DMS 273 (cell line): ENCODE measurements at regions not wholly inside any gene's neighbourhood (a gene's known extent, or its start where the extent isn't known, plus 50 kb on each side); places are given as distances from the start of the nearest gene placed in this dataset.
A peak's percentile ranks its signal among the peaks of the same experiment; 100 is the strongest.

Source experiments
- DNase-seq: peaks from one replicate; lab custom pipeline; 2025; ENCODE audit not compliant: unreplicated experiment; lab: John Stamatoyannopoulos, UW

DNA sequence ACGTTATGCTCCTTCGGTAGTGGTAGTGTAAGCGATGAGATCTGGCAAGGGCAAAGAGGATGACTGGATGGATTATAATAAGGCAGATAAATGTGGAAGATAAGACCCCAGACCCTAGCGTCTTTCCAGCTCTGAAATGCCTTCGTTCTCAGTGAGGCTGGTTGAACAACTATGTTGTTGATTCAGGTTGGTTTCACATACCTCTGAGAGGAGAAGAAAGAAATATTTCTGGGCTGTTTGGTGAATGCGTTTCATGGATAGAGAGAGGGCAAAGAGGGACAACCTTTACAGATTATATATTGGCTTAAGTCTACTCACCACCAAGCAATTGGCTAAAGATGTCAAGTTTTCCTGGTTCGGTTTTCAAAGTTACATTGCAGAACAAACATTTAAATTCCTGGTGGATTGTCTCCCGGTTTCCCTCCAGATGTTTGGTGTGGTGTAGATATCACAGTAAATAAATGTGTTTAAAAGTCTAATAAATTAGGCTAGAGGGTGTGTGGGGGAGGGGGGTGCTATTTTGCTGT, 190.1 kb upstream of the GLI2 start:
- DNase-seq, result no peak

DNA sequence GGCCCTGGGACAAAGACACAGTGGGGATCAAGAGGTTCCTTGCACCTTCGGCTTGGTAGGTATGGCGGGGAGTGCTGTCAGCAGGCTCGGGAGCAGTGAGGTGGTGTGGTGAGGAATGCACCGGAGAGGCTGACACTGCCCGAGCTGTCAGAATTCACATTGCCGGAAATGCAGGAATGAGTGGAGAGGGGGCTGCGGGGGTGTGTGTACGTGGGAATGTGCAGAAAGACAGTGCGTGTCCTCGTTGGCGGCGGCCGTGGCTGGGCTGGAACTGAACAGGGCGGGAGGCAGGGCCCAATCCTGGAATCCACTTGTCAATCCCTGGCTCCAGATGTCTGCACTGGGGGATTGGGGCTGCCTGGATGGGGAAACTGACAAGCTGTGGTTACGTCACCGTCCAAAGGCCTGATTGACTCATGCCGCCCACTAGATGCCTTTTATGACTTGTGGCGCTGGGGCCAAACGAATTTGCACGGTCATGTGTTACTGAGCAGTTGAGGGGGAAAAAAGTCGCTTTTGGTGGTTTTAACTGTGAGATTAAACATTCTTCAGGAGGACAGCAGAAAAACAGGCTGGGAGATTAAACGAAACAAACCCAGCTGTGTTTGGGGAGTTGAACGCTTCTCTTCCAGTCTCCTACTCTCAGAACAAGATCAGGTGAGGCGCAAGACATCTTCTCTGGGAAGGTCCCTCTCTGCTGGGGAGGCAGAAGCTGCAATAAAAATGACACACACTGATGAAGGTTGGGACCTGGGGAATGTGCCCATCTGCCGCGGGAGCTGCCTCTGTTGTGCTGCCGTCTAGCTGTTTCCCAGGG, 189.4 kb upstream of the GLI2 start:
- peak; percentile 6 for DNase-seq

DNA sequence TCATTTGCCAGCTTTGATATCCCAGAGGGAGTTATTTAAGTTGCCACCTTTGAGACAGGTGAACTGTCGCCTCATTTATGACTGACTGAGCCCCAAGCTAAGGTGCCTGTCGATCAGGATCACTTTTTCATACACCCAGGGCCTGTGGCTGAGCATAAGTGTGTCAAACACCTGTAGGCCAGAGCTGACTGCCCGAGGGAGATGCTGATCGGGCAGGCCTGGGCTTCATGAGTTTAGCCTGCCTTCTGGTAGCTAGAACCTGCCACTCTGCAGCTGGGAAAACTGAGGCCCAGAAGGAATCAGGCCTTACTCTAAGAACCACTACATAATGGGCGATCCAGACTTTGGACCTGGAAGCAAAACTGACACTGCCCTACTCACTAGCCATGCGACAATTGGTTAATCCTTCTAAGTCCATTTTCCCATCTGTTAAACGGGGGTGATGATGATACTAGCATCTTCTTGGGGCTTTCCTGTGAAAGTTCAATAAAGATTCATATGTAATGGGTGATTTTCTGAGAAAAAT, 188.7 kb upstream of the GLI2 start:
- no peak for DNase-seq

DNA sequence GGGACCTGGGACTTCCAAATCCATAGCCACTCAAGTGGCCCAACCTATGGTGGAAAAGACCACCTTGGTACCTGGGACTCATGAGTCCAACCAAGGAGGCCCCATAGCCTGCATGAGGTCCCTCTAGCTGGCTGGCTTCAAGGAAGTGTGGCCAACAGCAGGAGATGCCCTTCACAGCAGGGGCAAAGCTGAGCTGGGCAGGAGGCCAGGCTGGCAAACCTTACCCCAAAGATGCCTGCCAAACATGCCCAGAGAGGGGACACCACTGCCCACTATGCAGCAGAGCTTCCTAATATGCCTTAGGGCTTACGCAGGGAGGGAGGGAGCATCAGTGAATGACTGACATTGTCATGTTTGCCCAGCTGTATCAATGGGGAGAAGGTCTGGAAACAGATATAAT, 188.0 kb upstream of the GLI2 start:
- DNase-seq, result no peak

DNA sequence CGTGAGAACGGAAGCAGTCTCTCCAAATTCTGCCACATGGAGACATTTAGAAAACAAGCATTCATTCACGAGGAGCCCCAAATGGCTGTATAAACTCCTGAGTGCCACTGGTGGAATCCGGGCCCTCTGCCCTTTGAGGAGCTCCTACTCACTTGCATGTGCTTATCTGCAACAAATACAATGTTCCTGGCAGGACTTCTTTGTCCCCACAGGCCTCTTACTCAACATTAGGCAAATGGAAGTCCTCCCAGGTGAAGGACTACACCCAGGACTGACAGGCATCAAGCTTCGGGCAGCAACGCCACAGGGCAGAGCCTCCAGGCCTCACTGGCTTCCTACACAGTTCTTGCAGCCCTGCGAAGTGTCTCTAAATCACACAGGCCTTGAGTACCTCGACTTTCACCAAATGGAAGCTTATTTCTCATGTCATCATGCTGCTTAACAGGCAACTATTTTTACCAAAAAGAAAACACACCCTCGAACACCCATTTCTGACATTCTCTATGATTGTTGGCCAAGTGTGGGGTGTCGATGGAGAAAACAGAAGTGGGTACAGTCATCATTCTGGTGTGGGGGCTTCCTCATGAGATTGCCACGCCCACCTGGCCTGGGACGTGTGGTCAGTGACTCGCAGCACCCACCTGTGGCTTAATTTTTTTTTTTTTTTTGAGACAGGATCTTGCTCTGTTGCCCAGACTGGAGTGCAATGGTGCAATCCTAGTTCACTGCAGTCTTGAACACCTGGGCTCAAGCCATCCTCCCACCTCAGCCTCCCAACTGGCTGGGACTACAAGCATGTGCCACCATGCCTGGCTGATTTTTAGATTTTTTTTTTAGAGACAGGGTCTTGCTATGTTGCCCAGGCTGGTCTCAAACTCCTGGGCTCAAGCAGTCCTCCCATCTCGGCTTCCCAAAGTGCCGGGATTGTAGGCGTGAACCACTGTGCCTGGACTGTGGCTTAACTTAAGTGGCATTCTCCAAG, 186.8 kb upstream of the GLI2 start:
- DNase-seq, result no peak

DNA sequence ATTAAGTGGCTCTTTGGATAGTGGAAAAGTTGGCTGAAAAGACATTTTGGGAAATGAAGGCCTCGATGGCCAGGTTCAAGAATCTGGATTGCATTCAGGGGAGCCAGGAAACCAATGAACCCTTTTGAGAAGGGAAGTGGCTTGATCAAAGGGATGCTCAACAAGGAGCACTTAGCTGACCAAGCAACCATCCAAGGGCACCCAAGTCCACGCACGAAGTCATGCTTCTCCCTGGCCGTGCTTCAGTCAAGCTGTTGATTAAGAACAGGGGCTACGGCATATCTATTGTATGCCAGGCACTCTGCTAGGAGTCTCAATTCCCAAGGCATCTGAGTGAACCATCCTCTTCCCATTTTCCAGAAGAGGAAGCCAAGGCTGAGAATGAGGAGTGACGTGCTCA, 185.8 kb upstream of the GLI2 start:
- no peak for DNase-seq

DNA sequence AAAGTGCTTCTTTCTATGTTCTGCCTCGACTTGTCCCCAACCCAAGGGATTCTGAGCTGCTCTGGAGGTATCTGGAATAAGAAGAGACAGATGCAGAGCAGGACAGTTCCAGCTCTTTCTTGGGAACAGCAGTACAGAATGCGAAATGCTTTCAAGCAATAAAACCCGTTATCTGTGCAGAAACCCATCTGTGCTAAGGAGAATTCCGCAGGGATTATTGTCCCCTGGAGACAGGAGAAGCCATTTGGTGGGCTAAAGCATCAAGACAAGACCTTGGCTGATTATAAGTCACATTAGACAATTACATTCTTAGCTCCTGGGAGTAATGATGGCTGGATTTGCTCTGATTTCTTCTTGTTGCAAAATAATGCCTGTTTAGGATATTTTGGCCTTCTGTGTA, 185.4 kb upstream of the GLI2 start:
- DNase-seq, result peak; percentile 8

DNA sequence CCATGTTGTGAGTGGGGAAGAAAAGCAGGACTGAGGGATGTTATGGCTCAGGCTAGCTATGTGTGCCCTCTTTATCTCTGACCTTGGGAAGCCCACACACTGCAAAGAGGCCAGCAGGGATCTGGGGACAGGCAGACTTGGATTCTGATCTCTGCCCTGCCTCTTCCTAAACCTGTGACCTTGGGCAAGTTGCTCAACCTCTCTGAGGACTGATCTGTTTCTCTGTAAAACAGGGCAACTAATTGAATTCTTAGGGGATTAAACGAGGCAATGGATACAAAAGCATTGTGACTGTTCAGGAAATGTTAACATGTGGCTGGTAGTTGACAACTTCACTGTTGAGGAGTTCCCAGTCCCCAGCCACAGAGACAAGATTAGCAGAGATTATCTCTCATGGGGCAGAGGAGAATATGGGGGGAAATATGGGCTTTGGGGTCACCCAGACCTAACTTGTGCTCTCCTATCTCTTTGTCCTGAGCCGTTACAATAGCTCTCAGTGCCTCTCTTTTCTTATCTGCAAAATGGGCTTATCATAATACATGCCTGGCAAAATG, 184.7 kb upstream of the GLI2 start:
- DNase-seq, result no peak

DNA sequence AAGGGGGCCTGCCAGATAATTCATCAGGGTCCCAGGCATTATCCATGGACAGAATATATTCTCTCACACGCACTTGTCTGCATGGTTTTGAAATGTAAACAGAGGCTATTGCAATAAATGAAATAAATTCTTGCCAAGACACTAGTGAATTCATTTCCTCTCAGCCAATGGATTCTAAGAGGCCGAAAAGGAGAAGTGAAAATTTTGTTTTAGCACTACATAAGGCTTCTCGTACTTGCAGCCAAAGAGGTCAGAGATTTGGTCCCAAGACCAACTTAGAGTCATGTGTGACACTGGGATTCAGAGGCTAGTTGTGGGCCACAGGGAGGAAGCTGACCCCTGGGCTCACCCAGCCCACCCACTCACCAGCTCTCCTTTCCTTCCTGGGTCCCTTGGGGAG, 184.1 kb upstream of the GLI2 start:
- no peak for DNase-seq

DNA sequence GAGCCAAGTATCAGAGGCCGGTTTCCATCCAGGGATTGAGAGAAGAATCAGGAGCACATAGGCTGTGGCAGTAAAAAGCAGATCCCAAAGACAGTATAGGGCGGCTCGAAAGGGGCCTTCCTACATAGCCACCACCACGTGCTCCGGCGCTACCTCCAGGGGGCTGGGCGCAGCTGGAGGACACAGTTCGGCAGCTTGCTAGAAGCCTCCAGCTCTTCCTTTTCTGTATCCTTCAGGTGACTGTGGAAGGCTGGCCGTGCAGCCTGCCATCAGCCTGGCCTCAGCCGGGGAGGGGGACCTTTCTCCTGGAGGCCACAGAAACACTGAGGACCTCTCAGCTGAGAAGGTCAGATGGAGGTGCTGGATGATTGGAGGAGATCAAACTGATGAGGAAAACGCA, 183.6 kb upstream of the GLI2 start:
- DNase-seq, result no peak

DNA sequence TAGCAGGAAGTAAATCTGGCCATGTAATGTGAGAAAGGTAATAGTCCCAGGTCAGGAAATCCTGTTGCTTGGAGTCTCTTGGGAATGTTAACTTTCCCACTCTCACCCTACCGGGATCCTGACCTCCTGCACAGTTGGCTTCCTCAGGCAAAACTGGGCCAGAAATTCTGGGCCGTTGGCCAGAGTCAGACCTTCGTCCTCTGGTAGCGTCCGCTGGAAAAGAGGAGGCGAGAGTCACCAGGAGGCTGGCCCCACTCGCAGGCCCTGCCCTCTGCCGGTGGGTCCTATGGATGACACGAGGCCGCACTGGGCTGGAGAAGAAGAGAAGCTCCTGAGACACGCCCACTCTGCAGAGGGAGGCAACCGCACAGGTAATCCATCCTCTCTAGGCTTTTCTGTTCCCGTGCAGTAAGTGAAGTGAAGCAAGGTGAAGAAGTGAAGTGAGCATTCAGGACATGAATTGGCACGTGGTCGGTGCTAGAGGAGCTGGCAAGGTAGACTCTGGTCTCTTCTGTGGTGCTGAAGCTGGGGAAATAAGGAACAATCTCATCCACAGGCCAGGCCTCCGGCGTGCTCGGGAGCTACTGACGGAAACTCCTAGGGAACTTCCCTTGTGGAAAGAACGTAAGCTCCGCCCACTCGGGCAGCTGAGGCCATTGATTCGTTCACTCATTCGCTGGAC, 182.7 kb upstream of the GLI2 start:
- DNase-seq, result peak; percentile 90

DNA sequence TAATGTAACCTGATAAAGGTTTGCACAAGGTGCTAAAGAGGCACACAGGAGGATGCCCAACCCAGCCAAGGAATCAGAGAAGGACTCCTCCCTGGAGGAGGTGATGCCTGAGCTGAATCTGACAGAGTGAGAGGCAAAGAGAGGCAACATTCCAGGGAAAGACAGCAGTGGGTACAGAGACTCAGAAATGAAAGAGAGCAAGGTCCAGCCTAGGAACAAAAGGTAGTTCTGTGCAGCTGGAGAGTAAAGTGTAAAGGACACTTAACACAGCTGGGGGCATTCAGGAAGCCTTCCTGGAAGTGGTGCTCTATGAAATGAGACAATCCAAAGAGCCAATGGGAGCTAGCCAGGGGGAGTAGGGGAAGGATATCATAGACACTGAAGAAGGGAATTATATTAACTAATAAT, 181.0 kb upstream of the GLI2 start:
- DNase-seq, result no peak

DNA sequence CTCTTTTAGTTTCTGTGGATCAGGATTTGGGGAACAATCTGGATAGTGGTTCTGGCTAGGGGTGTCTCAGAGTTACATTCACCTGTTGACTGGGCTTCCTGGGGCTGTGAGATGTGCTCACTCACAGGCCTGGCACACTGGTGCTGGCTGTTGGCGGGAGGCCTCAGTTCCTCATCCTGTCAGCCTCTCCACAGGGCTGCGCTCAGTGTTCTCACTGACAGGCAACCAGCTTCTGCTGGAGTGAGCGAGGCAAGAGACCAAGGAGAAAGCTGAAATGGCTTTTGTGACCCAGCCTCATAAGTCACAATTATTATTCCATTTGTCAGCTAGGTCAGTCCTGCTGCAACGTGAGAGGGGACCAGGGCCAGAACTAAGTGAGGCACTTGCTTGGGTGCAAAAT, 180.6 kb upstream of the GLI2 start:
- DNase-seq, result no peak

DNA sequence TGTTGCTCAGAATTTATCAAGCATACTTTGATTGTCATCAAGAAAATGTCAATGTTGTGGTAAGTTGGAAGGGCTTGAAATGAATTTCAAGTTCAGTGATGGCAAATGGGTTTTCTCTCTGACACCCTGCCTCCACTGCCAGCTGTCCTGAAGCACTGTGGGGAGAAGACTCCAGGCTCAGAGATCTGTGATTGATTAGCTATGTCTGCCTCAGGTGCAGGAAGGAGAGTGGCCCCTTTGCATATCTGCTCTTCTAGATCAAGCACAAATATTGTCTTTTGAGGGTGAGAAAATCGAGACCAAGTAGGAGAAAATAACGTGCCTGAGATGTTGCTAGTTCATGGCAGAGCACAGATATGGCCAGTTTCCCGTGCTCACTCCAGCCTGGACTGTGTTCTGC, 178.8 kb upstream of the GLI2 start:
- no peak for DNase-seq

DNA sequence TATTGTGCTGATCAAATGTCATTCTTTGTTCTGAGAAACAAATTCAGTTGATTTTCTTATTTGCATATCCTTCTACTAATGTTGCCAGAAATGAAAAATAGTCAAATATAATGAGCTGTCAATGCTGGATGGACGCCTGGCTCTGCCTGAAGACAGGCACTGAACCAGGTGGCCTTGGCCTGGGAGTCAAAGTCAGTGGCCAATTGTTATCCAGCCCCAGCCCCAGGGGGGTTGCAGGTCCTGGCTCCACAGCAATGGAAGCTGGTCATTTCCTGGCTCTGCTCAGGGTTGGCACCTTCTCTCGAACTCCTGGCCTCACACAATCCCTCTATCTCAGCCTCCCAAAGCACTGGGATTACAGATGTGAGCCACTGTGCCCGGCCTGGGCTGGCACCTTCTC, 176.8 kb upstream of the GLI2 start:
- DNase-seq, result no peak

DNA sequence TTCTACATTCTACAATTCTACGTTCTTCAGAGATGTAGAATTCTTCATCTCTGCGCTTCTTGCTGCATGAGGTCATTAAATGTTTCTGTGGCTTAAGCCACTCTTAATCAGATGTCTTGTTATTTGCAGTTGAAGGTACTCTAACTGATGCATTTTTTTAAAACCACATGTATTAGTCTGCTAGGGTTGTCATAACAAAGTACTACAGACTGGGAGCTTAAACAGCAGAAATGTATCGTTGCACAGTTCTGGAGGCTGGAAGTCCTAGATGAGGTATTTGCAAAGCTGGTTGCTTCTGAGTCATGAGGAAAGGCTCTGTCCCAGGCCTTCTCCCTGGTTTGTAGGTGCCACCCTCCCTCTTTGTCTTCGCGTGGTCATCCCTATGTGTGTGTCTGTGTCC, 176.3 kb upstream of the GLI2 start:
- DNase-seq, result no peak

DNA sequence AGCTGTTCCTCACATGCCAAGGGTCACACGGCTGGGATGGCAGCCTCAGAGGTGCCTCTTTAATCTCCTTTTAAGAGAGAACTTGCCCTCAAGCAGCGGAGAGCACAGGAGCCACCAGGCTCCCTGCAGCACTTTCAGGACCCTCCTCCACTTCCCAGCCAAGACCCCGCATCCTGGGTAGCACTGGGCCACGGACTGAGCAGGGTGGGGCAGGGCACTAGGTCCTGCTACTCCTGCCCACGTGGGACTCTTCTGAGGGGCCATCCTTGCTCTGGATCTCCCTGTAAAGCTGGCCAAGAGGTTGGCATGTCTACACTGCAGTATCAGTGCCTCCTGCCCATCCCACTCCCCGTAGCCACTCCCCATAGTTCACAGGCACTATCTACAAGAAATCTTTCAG, 175.3 kb upstream of the GLI2 start:
- no peak for DNase-seq

DNA sequence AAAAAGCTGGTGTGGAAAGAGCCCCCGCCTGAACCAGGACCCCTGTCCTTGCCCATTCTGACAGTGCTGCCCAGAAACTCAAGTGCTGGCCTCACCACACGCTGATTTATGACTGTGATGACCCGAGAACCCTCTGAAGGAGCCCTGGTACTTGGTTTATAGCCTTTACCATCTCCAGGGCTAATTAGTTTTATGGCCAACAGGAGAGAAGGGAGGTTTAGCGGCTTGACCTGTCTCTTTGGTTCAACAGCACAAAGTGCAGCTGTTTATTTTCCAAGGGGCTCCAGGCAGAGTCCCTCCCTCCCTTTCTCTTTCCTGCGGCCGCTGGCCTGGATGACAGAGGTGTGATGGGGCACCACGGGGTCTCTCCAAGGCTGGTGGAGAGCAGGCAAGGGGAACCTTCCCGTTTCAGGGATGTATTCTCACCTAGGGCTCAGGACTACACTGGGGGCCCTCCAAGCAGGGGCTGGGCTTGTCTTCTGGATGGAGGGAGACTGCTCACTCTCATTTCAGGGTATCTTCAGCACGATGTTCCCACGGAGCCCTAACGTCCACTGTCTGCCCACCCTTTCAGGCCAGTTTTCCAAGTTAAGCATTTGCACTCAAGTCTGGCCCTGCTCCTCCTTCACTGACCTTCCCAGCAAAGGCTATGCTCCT, 174.2 kb upstream of the GLI2 start:
- no peak for DNase-seq

DNA sequence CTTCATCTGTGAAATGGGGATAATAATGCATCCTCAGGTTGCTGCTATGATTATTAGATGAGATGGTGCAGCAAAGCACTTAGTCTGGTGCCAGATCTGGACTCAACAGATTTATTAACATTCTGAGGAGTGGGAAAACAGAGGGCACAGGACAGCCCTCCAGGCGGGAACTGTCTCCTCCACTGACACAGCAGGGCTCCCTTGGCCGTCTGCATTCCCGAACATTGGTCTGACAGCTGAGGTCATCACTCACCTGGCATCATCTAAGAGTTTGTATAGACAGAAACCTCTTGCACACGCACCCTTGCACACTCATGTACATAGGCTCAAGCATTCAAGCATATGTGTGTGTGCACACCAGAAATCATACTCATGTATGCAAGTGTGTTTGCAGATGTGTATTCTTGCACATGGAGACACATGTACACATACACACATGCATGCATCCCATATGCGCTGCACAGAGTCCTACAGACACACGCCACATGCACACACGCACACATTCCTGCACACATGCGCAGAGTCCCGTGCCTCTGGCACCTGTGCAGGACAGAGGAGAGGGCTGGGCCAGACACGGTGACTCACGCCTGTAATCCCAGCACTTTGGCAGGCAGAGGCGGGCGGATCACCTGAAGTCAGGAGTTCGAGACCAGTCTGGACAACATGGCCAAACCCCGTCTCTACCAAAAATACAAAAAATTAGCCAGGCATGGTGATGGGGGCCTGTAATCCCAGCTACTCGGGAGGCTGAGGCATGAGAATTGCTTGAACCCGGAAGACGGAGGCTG, 173.3 kb upstream of the GLI2 start:
- no peak for DNase-seq

DNA sequence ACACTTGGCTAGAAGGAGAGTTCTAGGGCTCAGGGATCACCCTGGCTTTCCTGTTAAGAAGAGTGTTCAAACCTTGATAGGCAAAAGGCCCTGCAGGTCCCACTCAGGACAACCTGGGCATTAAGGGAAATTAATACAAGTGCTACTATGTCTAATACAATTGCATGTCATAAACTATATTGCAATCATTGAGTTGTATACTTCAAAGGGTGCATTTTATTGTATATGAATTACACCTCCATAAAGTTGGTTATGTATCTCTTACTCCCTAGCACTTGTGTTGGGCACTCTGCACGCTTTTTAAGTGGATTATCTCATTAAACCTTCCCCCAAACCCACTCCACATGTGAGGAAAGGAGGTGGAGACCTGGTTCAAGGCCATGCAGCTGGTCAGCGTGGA, 172.1 kb upstream of the GLI2 start:
- no peak for DNase-seq
